HG03457 (cell line): ENCODE measurements at regions not wholly inside any gene's neighbourhood (a gene's known extent, or its start where the extent isn't known, plus 50 kb on each side); places are given as distances from the start of the nearest gene placed in this dataset.

Source experiments
- ATAC-seq: cut with Tn5 transposase; IDR thresholded peaks from one replicate; pipeline ENCODE4 v1.9.1; 2021; ENCODE audit warnings: moderate number of reproducible peaks; ENCODE audit not compliant: unreplicated experiment

GRCh38 chr14:58697930-58698642 is 60.3 kb downstream of the DACT1 start:
- no peak for ATAC-seq

- ATAC-seq: no peak
Observed at GRCh38 chr14:58699681-58700205, 62.0 kb downstream of the DACT1 start.

GRCh38 chr14:58701156-58701555 is 63.4 kb downstream of the DACT1 start:
- no peak for ATAC-seq

- no peak for ATAC-seq
Observed at GRCh38 chr14:58701604-58702003, 63.8 kb downstream of the DACT1 start.

GRCh38 chr14:58702441-58703160 is 64.8 kb downstream of the DACT1 start:
- no peak for ATAC-seq

GRCh38 chr14:58703161-58703506 is 65.4 kb downstream of the DACT1 start:
- ATAC-seq: no peak

- no peak for ATAC-seq
Observed at GRCh38 chr14:58705066-58705465, 67.3 kb downstream of the DACT1 start.

GRCh38 chr14:58707949-58708348 is 70.2 kb downstream of the DACT1 start:
- ATAC-seq: no peak

GRCh38 chr14:58709949-58710348 is 72.2 kb downstream of the DACT1 start:
- ATAC-seq: no peak

GRCh38 chr14:58711382-58711781 is 73.6 kb downstream of the DACT1 start:
- no peak for ATAC-seq

GRCh38 chr14:58712357-58712756 is 74.6 kb downstream of the DACT1 start:
- ATAC-seq: no peak

- no peak for ATAC-seq
Observed at GRCh38 chr14:58713677-58714076, 75.9 kb downstream of the DACT1 start.

GRCh38 chr14:58716706-58717105 is 78.9 kb downstream of the DACT1 start:
- ATAC-seq: no peak

- ATAC-seq: no peak
Observed at GRCh38 chr14:58717211-58717610, 79.4 kb downstream of the DACT1 start.

GRCh38 chr14:58717813-58718212 is 80.1 kb downstream of the DACT1 start:
- no peak for ATAC-seq

GRCh38 chr14:58718226-58719205 is 80.8 kb downstream of the DACT1 start:
- ATAC-seq: no peak

- ATAC-seq: no peak
Observed at GRCh38 chr14:58721723-58722122, 84.0 kb downstream of the DACT1 start.

GRCh38 chr14:58722441-58722840 is 84.7 kb downstream of the DACT1 start:
- ATAC-seq: no peak

- ATAC-seq: no peak
Observed at GRCh38 chr14:58724206-58724605, 86.4 kb downstream of the DACT1 start.

- no peak for ATAC-seq
Observed at GRCh38 chr14:58724702-58725101, 86.9 kb downstream of the DACT1 start.

GRCh38 chr14:58725226-58725625 is 87.5 kb downstream of the DACT1 start:
- ATAC-seq: no peak
